ENCODE measurements at regions not wholly inside any gene's neighbourhood (a gene's known extent, or its start where the extent isn't known, plus 50 kb on each side); places are given as distances from the start of the nearest gene placed in this dataset.

DNA sequence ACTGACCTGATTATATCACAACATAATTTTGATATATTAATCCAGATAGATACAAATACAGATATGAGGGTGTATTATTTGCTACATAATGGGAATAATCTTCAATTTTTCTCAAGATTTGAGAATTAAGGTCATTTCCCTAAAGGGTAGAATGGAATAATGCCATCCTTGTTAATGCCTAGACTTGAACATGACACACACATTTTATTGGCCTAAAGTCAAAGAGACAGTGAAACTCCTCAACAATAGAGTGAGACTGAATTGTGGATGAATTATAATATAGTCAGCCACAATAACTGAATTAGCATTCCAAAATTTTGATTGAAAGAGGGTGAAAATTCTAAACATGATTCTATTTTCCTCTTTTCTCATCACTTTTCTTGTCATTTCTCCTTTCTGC, 506.0 kb upstream of the CDH2 start:
- TF ChIP-seq POLR2A (IDR thresholded peaks at IDR 0.05; ENCODE audit: low read length) (no peak), GATA1 (IDR thresholded peaks at IDR 0.05; ENCODE audit: low read depth, low read length) (no peak)
- no peak for DNase-seq

DNA sequence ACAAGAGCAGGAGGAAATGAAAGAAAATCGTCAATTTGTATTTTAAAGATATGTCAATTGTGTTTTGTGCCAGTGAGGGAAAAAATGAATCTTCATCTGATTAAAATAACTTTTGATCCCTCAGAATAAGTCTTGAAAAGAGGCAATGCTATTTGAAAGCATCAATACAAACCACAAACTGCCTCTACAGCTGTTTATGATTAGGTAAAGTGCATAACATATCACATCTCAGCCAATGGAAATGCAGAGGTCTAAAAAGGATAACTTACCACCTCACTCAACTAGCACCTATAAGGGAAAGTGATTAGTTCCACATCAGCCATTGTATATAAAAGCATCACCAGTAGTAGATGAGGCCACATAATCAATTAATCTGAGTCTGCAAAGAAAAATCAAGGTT, 492.2 kb upstream of the CDH2 start:
- TF ChIP-seq GATA1 (IDR thresholded peaks at IDR 0.05; ENCODE audit: low read depth, low read length) (no peak), POLR2A (IDR thresholded peaks at IDR 0.05; ENCODE audit: low read length) (no peak)
- DNase-seq = no peak

DNA sequence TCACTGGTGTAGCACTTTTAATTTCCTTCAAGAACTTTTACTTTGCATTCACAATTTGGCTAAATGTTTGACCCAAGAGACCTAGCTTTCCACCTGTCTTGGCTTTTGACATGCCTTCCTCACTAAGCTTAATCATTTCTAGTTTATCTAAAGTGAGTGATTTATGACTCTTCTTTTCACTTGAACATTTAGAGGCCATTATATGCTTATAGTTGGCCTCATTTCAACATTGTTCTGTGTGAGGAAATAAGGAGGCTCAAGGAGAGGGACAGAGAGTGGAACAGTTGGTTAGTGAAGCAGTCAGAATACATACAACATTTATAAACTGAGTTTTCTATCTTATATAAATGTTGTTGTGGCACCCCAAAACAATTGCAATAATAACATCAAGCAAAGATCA, 489.3 kb upstream of the CDH2 start:
- no peak for DNase-seq
- no peak for TF ChIP-seq GATA1 (IDR thresholded peaks at IDR 0.05; ENCODE audit: low read depth, low read length)
- no peak for TF ChIP-seq POLR2A (IDR thresholded peaks at IDR 0.05; ENCODE audit: low read length)

DNA sequence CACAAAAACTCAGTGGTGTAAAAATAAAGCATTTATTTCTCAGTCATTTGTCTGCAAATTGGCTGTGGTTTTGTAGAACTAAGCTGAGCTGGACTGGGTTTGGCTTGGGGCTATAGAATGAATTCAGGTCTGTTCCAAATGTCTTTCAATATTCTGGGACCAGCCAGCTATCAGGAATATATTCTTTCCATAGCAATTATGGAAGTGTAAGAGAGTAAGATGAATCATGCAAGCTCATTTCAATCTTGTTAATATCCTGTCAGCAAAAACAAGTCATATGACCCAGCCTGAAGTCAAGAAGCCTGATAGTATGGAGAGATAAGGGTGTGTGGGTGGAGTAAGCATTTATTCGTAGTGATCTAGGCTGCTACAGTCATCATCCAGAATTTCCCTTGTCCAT, 481.0 kb upstream of the CDH2 start:
- no peak for DNase-seq
- no peak for TF ChIP-seq POLR2A (IDR thresholded peaks at IDR 0.05; ENCODE audit: low read length)

DNA sequence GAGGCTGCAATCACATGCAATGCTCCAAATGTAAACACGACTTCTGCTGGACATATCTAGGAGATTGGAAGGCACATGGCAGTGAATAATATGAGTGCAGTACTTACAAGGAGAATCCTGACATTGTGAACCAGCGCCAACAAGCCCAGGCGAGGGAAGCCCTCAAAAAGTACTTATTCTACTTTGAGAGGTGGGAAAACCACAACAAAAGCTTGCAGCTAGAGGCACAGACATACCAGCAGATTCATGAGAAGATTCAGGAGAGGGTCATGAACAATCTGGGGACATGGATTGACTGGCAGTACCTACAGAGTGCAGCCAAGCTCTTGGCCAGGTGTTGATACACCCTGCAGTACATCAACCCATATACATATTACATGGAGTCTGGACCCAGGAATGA, 475.7 kb upstream of the CDH2 start:
- no peak for TF ChIP-seq GATA1 (IDR thresholded peaks at IDR 0.05; ENCODE audit: low read depth, low read length)
- no peak for TF ChIP-seq POLR2A (IDR thresholded peaks at IDR 0.05; ENCODE audit: low read length)

DNA sequence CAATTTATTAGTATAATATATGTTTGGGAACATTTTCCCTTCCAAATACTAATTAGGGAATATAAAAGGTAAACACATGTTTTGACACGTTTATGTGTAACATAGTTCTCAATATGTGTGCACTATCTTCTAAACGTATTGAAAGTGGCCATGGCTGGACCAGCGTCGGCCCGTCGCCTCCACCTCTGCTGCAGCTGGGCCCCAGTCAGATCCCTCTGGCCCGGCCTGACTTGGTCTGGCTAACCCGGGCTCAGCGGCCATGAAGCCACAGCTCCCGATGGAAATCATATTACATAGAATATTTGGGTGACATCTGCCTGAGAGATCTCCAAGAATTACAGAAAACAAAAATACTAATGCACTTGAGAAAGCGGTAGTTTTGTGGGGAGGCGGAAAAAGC, 474.4 kb upstream of the CDH2 start:
- DNase-seq = no peak
- TF ChIP-seq GATA1 (IDR thresholded peaks at IDR 0.05; ENCODE audit: low read depth, low read length) = no peak
- no peak for TF ChIP-seq POLR2A (IDR thresholded peaks at IDR 0.05; ENCODE audit: low read length)

More for the DNA sequence above, 475.7 kb upstream of the CDH2 start:
- DNase-seq = no peak

DNA sequence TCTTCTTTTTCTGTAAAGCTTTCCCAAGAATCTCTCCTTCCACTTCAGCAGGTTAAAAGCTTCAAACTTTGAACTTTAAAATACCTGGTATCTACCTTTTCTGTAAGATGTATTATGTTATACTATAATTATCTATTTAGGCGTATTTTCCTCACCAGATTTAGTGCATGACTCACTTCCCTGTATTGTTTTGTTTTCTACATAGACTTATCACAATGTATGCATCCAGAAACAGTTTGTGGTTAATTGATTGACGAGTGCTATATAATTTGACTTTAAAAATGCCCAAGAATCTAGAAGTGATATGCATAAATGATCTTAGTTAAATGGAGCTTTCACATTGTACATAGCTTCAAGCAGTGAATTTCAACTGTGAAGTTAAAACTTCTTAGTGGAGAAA, 473.9 kb upstream of the CDH2 start:
- no peak for DNase-seq
- TF ChIP-seq GATA1 (IDR thresholded peaks at IDR 0.05; ENCODE audit: low read depth, low read length) = no peak
- no peak for TF ChIP-seq POLR2A (IDR thresholded peaks at IDR 0.05; ENCODE audit: low read length)

DNA sequence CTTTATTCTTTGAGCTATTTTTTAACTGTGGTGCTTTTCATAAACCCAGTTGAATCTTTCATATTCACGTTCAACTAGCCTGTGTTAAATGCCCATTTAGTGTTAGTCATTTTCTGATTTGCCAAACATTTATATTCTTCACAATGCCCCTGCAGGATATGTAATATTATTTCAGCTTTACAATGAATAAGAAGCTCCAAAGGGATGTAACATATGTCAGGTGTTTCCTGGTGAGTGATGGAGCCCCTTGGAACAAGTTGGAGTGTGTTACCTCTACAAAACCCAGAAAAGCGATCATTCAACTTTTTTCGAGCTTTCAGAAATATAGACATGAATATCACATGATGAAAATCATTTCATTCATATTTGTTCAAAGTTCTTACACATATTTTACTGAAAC, 471.0 kb upstream of the CDH2 start:
- DNase-seq = no peak
- TF ChIP-seq GATA1 (IDR thresholded peaks at IDR 0.05; ENCODE audit: low read depth, low read length) = no peak
- no peak for TF ChIP-seq POLR2A (IDR thresholded peaks at IDR 0.05; ENCODE audit: low read length)

DNA sequence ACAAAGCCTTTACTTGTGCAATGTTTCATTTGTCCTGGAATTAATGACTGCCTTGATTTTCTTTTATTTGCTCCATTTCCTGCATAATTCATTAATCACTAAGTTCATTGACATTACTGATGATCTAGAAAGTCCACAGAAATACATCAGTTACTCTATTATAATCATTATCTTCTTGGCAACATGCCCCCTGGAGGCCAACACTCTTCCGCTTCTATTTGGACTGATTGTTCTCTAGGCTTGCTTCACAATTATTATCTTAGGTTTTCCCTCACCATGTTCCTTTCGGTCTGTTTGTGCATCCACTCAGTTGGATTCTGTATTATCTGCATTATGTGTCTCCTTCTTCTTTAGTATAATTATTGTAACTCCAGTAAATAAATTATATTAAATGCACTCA, 461.0 kb upstream of the CDH2 start:
- DNase-seq = no peak
- TF ChIP-seq GATA1 (IDR thresholded peaks at IDR 0.05; ENCODE audit: low read depth, low read length) (no peak), POLR2A (IDR thresholded peaks at IDR 0.05; ENCODE audit: low read length) (no peak)

DNA sequence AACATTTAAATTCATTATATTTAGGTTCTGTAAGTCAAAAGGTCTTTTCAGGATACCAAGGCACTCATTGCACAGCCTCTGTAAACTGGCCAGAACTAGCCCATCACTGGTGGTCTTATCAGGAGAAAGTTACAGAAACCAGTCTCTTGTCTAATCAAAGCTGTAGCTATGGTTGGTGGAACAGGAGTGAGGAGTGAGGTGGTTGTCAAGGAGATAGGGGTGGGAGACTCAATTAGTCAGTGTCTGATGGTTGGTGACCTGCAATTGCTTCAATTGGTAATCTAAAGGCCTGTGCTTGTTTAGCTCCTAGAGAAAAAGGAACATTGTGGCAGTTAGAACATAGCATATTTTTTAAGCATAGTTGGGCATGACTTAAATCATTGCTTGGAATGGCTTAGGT, 458.6 kb upstream of the CDH2 start:
- TF ChIP-seq GATA1 (IDR thresholded peaks at IDR 0.05; ENCODE audit: low read depth, low read length) (no peak), POLR2A (IDR thresholded peaks at IDR 0.05; ENCODE audit: low read length) (no peak)
- DNase-seq = no peak

DNA sequence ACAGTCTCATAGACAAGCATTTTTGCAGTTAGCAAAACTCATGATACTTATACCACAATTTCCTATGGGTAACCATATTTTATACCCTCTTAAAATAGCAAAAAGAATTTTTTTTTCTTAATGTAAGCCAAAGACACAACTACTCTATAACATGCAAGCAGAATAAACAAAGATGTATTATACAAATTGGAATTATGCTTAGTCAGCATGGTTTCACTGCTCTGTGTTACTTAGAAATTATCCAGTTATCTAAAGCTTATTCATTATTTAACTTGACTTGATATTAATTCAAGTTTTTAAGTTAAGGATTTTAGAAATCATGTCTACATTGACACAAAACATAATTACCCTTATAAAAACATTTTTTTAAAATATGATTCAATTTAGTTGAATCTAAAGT, 449.8 kb upstream of the CDH2 start:
- no peak for DNase-seq

DNA sequence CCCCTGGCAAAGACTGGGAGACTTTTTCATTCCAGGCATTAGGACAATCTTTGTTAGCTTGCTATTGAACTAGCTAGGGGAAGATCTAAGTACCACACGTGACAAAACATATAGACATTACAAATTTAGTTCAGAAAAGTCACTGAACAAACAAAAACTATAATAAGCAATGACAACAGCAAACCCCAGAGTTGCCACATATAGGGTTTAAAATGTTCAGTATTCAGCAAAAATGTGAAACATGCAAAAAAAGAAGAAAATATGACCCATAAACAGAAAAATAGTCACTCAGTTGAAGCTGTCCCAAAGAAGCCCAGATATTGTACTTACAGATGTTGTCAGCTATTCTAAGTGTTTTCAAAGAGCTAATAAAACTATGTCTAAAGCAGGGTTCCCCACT, 431.1 kb upstream of the CDH2 start:
- no peak for TF ChIP-seq GATA1 (IDR thresholded peaks at IDR 0.05; ENCODE audit: low read depth, low read length)
- no peak for TF ChIP-seq POLR2A (IDR thresholded peaks at IDR 0.05; ENCODE audit: low read length)
- DNase-seq = no peak

More for the DNA sequence above, 449.8 kb upstream of the CDH2 start:
- TF ChIP-seq GATA1 (IDR thresholded peaks at IDR 0.05; ENCODE audit: low read depth, low read length) = no peak
- no peak for TF ChIP-seq POLR2A (IDR thresholded peaks at IDR 0.05; ENCODE audit: low read length)

DNA sequence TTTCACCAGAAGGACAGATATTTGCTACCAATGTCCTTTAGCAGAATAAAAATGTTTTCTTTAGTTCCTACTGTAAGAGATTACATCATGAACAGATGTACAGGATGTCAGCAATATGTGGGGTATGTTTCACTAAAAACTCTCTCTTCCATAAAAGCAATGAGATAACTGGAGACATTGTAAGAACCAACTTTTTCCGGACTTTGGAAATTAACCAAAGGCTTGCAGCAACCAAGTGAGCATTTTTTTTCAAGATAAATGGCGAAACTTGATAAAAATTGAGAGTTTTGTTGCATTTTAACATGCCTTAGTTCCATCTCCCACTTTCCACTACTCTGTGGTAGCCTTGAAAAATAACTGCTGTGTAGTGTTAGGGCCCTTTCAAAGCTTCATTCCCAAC, 429.8 kb upstream of the CDH2 start:
- TF ChIP-seq GATA1 (IDR thresholded peaks at IDR 0.05; ENCODE audit: low read depth, low read length) (no peak), POLR2A (IDR thresholded peaks at IDR 0.05; ENCODE audit: low read length) (no peak)
- no peak for DNase-seq

DNA sequence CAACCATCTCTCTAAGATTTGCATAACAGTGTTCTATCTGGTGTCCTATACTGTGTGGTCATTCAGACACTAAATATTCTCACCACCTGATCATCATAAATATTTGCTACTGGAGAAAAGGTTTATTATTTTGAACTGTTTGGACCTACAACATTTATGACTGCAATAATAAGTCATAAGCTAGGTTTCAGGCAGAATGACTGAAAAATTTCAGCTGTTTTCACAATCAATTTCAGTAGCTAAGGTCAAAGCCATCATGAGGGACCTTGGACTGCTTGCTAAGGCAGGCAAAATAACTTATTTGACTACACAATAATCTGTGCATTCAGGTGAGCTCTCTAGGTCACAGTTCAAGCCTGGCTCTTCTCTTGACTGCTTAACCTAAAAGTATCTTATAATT, 425.5 kb upstream of the CDH2 start:
- TF ChIP-seq POLR2A (IDR thresholded peaks at IDR 0.05; ENCODE audit: low read length) (no peak), GATA1 (IDR thresholded peaks at IDR 0.05; ENCODE audit: low read depth, low read length) (no peak)
- no peak for DNase-seq

DNA sequence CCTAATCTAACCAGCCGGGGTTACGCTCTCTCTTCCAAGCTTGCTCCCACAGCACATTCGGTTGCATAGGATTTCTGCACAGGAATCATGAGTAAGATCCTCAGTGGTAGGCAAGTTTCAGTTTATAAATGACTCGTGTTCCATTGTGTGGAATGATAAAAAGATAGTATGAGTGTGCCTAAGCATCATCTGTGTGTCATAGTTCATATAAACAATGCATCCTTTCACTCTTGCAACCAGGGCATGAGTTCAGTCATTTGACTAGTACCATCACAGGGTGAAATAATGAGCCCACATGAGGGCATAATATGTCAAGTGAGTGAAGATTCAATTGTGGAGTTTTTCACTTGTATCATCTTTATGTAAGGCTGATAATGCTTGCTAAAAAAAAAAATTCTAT, 417.1 kb upstream of the CDH2 start:
- TF ChIP-seq POLR2A (IDR thresholded peaks at IDR 0.05; ENCODE audit: low read length) = no peak
- TF ChIP-seq GATA1 (IDR thresholded peaks at IDR 0.05; ENCODE audit: low read depth, low read length) = no peak
- DNase-seq = no peak

DNA sequence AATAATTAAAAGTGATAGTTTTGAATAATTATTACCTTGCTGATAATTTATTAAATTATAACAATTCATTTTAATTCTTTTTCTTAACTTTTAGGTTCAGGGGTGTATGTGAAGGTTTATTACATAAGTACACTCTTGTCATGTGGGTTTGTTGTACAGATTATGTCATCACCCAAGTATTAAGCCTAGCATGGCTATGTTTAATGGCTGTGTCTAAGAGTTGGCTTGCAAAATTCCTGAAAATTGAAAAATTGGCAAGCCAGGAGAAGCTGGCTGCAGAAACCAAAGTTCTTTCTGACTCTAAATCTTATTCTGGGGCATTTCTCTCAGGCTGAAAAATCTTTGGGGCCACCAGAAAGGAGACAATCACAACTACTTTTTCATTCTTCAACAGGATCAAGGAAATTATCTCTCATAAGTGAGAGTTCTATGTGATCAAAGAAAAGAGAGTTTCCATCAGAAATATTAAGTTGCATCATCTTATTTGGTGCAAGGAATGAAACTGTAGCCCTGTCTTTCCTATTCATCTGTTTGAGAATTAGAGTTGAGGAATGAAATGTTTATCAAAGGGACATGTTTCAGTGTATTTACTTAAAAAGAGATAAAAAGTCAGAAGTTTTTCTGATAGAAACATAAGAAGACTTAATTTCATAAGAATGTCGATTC, 412.1 kb upstream of the CDH2 start:
- DNase-seq = no peak
- TF ChIP-seq GATA1 (IDR thresholded peaks at IDR 0.05; ENCODE audit: low read depth, low read length) (no peak), POLR2A (IDR thresholded peaks at IDR 0.05; ENCODE audit: low read length) (no peak)

Data from erythroblast (primary cell).